SH-SY5Y (cell line): ENCODE measurements at regions not wholly inside any gene's neighbourhood (a gene's known extent, or its start where the extent isn't known, plus 50 kb on each side); places are given as distances from the start of the nearest gene placed in this dataset.

Source experiments
- GATA2 ChIP-seq: IDR thresholded peaks from 2 replicates; pipeline ENCODE4 v1.6.1; 2011; ENCODE audit warnings: mild to moderate bottlenecking, low read depth, low read length
- GATA3 ChIP-seq: IDR thresholded peaks from 2 replicates; pipeline ENCODE4 v1.6.1; 2011; ENCODE audit warnings: low read depth, mild to moderate bottlenecking, low read length, moderate library complexity

DNA sequence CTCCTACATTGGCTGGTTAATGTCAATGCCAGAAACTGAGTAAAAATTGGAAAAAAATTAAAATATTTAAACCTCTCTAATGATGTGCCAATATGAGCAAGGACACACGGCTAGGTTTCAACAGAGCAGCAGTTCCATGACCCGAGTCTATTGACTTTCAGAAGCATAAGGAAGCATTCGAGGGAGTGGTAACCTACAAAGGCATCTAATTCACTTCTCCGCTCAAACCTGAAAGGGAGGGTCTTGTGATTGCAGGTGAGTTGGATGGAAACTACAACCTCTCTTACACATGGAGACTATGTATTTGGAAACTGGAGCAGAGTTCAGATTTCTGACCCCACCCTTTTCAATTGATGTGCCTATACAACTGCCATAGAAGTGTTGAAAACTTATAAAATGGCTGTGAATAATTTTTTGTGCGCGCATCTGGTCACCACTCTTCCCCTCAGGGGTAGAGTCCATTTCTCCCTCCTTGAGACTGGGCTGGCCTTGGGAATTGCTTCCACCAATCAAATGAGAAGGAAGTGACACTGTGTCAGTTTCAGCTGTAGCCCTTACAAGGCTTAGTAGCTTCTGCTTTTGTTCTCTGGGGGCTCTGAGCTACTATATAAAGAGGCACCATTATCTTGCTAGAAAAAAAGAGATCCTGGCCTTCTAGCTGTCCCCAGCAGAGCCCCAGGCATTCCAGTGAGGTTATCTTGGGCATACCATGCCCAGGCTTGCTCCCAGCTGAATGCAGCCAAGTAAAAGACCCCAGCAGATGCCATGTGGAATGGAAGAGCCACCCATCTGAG, 278.0 kb downstream of the EPHA4 start:
- TF ChIP-seq GATA2 (no peak), GATA3 (no peak)

GRCh38 chr2:221304916-221305315, 267.2 kb downstream of the EPHA4 start:
- no peak for TF ChIP-seq GATA2
- no peak for TF ChIP-seq GATA3

DNA sequence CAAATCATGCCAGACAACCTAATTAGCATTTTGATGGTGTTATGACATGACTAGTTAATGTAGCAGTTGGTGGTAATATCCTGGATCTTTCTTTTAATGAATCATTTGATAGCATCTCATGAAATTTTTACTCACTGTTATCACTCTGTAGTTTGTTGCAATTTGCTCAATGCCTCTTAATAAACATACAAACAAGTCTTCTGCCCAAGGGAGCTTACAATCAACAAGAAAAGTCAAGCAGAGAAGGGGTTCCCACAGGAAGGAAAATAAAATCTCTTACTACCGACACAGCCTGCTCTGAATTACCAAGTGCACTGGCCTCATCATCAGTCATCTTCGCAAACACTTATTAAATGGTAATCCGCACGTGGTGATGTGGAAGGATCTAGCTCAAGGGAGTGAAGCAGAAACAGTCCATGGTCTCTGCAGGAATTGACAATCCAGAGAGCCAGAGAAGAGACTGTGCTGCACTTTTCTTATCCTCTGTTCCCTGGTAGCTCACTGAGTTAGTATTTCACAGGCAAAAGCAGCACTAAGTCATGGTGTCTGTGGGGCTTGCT, 263.5 kb downstream of the EPHA4 start:
- TF ChIP-seq GATA3 (no peak), GATA2 (no peak)

DNA sequence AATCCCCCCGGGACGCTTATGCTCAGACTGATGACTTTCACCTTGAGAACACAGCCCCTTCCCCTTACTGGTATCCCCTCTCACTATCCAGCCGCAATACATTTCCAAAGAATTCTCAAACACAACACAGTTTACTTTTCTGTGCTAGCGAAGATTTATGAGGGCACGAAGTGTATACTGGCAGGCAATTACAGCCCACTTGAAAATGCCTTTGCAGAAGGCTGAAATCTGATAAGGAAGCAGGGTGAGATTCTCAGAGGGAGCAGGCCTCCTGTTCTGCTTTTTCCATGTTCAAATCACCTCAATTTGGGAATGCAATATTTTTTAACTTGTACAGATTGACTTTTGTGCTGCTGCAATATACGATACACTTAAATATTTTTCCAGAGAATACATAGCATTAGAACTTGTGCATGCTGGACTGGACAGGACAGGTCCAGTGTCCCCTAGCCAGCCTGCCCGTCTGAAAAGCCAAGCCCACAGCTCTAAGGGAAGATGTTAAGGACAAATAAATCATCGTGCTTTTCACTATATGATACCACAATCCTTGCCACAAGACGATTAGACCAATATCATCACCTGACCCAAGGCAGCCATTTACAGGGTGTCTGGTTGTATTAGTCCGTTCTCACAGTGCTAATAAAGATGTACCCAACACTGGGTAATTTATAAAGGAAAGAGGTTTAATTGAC, 262.1 kb downstream of the EPHA4 start:
- TF ChIP-seq GATA2 (no peak), GATA3 (no peak)

DNA sequence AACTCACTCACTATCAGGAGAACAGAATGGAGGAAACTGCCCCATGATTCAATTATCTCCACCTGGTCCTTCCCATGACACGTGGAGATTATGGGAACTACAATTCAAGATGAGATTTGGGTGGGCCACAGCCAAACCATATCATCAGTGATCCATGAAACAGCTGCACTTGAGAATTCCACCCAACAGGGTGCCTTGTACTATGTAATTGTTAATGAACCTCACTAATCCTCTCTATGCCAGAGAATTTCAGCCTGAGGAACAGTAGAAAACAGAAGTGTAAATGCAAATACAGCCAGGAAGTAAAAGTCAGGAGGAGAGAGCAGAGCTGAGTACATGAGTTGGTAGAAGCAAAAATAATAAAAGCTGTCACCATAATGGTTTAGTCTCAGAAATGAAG, 261.4 kb downstream of the EPHA4 start:
- no peak for TF ChIP-seq GATA2
- no peak for TF ChIP-seq GATA3

- TF ChIP-seq GATA2 (no peak), GATA3 (no peak)
Measured at GRCh38 chr2:221312634-221313033, 259.5 kb downstream of the EPHA4 start.

- TF ChIP-seq GATA2: no peak
- no peak for TF ChIP-seq GATA3
Measured at GRCh38 chr2:221314786-221315185, 257.3 kb downstream of the EPHA4 start.

DNA sequence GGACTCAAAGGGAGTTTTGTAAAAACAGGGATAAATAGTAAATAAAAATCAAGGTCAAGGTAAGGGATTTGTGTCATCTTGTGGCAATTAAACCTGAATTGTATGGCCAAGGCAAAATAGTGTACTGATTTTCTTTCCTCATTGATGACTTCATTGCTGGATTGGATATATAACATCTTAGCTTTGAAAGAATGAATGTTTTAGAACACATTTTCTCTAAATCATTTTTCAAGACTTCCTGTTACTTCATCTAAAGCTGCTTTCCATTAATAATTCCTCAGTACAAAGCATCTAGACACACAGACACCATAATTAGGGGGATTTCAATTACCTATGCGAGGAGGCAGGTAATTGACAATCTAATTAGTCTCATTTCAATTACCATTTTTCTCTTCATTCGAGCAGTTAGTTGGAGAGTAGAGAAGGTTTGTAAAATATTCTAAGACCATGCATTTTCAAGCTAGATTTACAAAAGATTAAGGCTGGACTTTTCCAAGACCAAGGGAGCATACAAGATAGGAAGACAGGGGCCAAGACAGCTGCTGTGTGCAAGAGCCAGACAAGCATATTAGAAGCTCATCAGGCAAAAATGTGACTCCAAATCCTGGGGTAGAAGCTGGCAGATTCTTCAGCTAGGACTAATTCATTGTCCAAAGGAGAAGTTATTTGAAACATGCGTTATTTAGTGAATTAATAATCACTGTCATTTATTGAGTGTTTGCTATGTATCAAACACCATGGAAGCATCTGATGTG, 253.6 kb downstream of the EPHA4 start:
- TF ChIP-seq GATA2 (no peak), GATA3 (no peak)

DNA sequence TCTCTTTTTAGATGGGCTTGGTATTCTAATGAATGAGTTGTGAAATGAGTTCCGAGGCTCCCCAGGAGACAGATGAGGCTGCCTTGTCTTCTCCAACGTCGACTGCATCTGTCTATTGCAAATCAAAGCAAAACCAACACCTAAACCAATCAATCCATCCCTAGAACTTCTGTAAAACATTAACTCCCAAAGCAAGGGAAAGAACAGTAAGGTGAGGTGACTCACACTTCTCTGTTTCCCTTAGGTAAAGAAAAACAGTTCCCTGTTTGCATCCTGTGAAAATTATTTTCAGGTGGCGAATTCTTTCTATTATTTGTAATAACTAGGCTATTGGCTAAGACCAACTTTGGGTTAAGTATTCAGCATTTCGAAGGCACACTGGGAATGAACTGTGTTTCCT, 249.4 kb downstream of the EPHA4 start:
- TF ChIP-seq GATA3 (no peak), GATA2 (no peak)

GRCh38 chr2:221323513-221323912, 248.6 kb downstream of the EPHA4 start:
- TF ChIP-seq GATA3 (no peak), GATA2 (no peak)

- TF ChIP-seq GATA3 (no peak), GATA2 (no peak)
Measured at GRCh38 chr2:221330436-221330835, 241.7 kb downstream of the EPHA4 start.

DNA sequence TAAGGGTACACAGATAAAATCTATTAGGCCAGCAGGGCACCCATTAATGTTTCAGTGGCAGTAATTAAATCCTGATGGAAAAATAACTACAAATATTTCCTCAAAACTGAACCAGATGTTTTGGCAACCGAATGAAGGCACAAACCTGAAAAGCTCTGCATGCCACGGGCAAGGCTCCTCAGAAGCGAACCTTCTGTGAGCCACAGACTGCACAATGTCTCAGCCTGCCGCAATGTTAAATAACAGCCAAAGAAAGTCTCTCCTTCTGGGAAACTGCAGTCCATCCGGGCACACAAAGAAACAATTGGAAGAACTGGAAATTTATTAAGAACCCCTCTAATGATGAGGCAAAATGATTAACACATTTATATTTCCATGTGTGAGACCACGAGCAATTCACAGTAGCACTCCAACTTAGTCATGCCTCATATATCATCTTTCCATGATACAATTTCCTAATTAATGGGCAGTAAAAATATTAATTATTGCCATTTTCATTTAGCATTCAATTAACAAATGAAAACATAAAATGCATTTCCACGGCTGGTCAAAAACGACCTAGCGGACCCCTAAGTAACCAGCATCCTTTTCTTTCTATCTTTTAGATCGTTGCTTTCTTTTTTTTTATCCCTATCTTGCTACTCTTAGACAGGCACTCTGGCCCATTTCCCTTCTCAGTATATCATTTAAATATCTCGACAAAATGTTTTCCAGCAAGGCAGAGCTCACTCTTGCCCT, 237.5 kb downstream of the EPHA4 start:
- TF ChIP-seq GATA2 (no peak), GATA3 (no peak)

- TF ChIP-seq GATA3 (no peak), GATA2 (no peak)
Measured at GRCh38 chr2:221335219-221335752, 236.8 kb downstream of the EPHA4 start.

DNA sequence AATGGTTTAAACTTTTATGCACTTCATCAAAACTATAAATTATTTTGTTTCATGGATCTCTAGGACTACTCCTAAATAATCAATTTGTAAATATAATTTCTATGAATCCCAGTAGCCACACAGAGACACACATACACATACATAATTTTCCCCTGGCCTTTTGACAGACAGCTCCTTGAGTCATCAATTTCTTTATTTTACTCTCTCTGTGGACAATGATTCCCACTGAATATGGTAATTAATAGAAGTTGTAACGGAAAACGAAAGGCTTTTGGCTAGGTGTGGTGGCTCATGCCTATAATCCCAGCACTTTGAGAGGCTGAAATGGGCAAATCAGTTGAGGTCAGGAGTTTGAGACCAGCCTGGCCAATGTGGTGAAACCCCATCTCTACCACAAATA, 235.1 kb downstream of the EPHA4 start:
- no peak for TF ChIP-seq GATA2
- no peak for TF ChIP-seq GATA3

DNA sequence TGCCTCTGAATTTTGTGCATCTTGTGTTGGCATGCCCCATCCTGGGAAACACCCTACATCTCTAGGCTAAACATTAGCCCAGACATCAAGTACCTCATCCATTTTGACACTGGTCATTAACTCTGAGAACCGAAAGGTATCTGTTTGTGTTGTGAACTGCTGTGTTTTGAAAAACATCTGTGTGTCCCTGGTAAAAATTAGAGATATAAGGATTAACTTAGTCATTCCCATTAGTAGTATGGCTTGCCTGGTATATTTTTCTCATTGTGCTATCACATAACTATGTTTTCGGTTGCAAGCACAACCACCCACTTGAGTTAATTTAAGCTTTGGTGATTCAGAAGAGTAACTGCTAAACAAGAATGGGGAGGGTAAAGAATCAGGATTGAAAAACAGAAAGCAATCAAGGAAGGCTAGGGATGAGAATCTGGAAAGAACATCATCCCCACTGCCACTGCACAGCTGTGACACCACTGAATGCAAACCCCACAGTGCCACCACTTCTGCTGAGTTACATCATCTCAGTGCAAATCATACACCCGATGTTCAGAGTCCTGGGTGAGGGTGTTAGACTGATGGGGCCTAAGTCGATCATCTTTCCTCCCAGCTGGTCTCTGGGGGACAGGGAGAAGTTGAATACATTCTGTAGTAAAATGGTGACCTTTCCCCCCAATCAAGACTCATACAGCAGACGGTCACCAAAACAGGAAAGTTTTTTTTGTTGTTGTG, 234.0 kb downstream of the EPHA4 start:
- TF ChIP-seq GATA2 (no peak), GATA3 (no peak)
